Suprapubic skin (tissue), 4 donors: ENCODE measurements at regions not wholly inside any gene's neighbourhood (a gene's known extent, or its start where the extent isn't known, plus 50 kb on each side); places are given as distances from the start of the nearest gene placed in this dataset.

Experiments used
- POLR2A ChIP-seq, 2 donors: fragments of 450-650 bp; IDR thresholded peaks; one replicate each; pipeline ENCODE4 v1.6.1; 2017; ENCODE audit warnings: antibody characterized with exemption in 2 of 2, mild to moderate bottlenecking in 2 of 2, moderate library complexity in 2 of 2
- POLR2AphosphoS5 ChIP-seq, 3 donors: sonication (generic); formaldehyde crosslinking; IDR thresholded peaks; one replicate each; pipeline ENCODE4 v1.6.1; 2017; ENCODE audit warnings: antibody characterized with exemption in 3 of 3
- TF ChIP-seq, protein P1 (sequence below), 2 donors: fragments of 200-600 bp in 1 of 2; fragments of 450-650 bp in 1 of 2; sonication (generic) in 1 of 2; IDR thresholded peaks; one replicate each; pipeline ENCODE4 v1.5.1; 2016 to 2019; ENCODE audit warnings: antibody characterized with exemption in 2 of 2, mild to moderate bottlenecking in 1 of 2, moderate library complexity in 1 of 2

DNA sequence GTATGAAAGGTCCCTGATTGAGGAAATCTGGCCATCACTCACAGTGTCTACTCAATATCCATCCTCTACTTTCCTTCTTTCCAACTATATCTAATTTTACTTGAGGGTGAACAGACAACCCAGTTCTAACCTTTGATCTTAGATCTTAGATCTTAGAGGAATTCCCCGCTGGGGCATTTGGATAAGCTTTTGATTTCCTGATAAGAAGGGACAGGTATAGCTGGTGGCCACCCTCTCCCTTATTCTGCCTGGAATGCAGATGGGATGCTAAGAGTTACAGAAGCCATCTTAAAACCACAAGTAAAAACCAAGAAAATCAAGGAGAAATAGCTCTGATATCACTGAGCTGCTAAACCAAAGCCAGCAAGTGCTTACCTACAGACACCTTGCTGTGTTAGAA lies 77.2 kb upstream of the ACSL3 start:
- TF ChIP-seq, protein P1, sequence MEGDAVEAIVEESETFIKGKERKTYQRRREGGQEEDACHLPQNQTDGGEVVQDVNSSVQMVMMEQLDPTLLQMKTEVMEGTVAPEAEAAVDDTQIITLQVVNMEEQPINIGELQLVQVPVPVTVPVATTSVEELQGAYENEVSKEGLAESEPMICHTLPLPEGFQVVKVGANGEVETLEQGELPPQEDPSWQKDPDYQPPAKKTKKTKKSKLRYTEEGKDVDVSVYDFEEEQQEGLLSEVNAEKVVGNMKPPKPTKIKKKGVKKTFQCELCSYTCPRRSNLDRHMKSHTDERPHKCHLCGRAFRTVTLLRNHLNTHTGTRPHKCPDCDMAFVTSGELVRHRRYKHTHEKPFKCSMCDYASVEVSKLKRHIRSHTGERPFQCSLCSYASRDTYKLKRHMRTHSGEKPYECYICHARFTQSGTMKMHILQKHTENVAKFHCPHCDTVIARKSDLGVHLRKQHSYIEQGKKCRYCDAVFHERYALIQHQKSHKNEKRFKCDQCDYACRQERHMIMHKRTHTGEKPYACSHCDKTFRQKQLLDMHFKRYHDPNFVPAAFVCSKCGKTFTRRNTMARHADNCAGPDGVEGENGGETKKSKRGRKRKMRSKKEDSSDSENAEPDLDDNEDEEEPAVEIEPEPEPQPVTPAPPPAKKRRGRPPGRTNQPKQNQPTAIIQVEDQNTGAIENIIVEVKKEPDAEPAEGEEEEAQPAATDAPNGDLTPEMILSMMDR (IDR thresholded peaks at IDR 0.05), result no peak
- TF ChIP-seq POLR2A (IDR thresholded peaks at IDR 0.05), result no peak
- TF ChIP-seq POLR2AphosphoS5 (IDR thresholded peaks at IDR 0.05), result no peak
